ENCODE measurements at regions not wholly inside any gene's neighbourhood (a gene's known extent, or its start where the extent isn't known, plus 50 kb on each side); places are given as distances from the start of the nearest gene placed in this dataset.

DNA sequence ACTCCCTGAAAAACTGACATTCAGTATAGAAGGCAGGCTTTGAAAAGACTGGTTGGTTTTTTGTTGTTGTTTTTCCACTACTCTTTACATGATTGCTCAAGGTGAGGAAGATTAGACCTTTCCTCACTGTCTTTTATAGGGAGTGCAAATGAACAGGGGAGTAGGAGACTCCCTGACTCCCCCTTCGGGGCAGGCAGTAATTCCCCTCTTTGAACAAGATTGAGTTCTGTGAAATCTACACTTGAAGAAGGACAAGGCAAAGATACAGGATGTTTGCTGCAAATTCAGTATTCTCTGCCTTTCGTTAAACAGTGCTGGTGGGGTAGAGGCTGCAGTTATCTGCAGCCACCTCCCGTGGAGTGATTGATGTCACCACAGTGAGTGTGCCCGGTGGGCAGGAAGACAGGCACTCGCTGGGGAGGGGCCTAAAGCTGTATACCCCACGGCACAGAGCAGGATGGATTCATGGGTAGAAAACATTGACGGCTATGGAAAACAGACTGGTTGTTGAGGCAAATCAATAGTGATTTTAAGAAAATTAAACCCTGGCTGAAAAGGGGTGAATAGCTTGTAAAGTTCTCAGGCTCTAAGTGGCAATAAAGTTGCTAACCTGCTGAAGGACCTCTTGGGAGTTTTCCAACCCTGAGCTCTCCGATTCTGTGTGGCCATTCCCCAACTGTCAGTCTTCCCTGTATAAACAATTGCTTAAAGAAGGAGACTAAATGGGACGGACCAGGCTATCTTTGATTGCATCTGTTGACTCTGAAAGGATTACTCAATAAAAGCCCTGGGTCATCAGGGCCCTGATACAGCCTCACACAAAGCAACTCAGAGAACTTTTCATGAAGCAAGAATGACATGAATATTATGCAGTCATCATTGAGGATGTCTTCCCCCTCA, 308.3 kb downstream of the TBC1D4 start:
- no peak; the same call in 2 of the 3 replicates for ATAC-seq
- Histone ChIP-seq H3F3A (replicated peaks; ENCODE audit: low read depth) (no peaks in the 10 kb centered on the region), H3K4me3 (no peak overlapping the region), H4K20me1 (replicated peaks; ENCODE audit: insufficient read depth) (no peaks in the 10 kb centered on the region), H3K4me1 (ENCODE audit: insufficient read depth) (no peaks in the 10 kb centered on the region), H3K27me3 (ENCODE audit: insufficient read depth) (no peaks in the 10 kb centered on the region), H3K9me2 (ENCODE audit: insufficient read depth) (0 out of 2 replicates have a peak, but pooled peaks cover 5% of the 10 kb centered on the region), H2AFZ (0 out of 2 replicates have a peak overlapping the region, but pooled peaks have one; percentile 9), H3K27ac (ENCODE audit: low read depth) (no peak overlapping the region), H3K36me3 (ENCODE audit: insufficient read depth) (no peaks in the 10 kb centered on the region), H3K79me2 (replicated peaks; ENCODE audit: insufficient read depth) (no peaks in the 10 kb centered on the region), H3K4me2 (no peak overlapping the region)
- no peak overlapping the region for H3K4me3 Mint-ChIP-seq
- peaks cover 6% of the 10 kb centered on the region; the same call in 2 of the 3 replicates for H3K4me1 Mint-ChIP-seq
- no peaks in the 10 kb centered on the region; the same call in 2 of the 3 replicates for H3K9me3 Mint-ChIP-seq
- H3K27me3 Mint-ChIP-seq (ENCODE audit: insufficient read depth, low read depth, poor library complexity), result peaks cover 2% of the 10 kb centered on the region
- DNase-seq (ENCODE audit: low spot score), result peak; percentile 8
- H3K36me3 Mint-ChIP-seq (ENCODE audit: low read depth), result no peaks in the 10 kb centered on the region
- H3K27ac Mint-ChIP-seq, result 0 out of 2 replicates have a peak overlapping the region, but pooled peaks have one; percentile 64
- TF ChIP-seq JUNB (IDR thresholded peaks at IDR 0.05; ENCODE audit: unreplicated experiment) (no peak), CREB1 (CRISPR knock-in tag; IDR thresholded peaks at IDR 0.05; ENCODE audit: low read depth) (no peak), EZH2 (IDR thresholded peaks at IDR 0.05; ENCODE audit: low read depth, unreplicated experiment) (no peak), ZNF331 (CRISPR knock-in tag; IDR thresholded peaks at IDR 0.05; ENCODE audit: low read depth) (no peak), EZH2phosphoT487 (IDR thresholded peaks at IDR 0.05; ENCODE audit: unreplicated experiment) (no peak)
- TF ChIP-seq, protein P1, sequence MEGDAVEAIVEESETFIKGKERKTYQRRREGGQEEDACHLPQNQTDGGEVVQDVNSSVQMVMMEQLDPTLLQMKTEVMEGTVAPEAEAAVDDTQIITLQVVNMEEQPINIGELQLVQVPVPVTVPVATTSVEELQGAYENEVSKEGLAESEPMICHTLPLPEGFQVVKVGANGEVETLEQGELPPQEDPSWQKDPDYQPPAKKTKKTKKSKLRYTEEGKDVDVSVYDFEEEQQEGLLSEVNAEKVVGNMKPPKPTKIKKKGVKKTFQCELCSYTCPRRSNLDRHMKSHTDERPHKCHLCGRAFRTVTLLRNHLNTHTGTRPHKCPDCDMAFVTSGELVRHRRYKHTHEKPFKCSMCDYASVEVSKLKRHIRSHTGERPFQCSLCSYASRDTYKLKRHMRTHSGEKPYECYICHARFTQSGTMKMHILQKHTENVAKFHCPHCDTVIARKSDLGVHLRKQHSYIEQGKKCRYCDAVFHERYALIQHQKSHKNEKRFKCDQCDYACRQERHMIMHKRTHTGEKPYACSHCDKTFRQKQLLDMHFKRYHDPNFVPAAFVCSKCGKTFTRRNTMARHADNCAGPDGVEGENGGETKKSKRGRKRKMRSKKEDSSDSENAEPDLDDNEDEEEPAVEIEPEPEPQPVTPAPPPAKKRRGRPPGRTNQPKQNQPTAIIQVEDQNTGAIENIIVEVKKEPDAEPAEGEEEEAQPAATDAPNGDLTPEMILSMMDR (conservative IDR thresholded peaks at IDR 0.05; ENCODE audit: low read depth in 2 of 2), result no peak

DNA sequence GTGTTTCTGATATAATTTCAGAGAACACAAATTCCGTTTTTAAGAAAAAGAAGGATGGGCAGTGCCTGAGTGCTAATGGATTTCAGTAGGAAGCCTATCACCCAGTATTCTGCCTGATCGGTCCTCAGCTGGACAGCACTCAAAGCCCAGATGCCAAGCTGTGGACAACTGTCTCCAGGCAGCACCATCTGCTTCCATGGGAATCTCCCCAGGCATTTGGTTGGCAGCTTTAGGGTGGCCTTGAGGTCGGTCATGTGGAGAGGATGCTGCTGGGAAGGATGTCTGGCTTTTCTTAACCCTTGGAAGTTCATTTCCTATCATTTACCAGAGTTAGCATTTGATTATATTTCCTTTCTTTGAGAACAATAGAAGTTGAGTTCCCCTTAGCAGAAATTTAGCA, 311.7 kb downstream of the TBC1D4 start:
- DNase-seq (ENCODE audit: low spot score) (no peak), ATAC-seq (no peak)
- H2AFZ ChIP-seq, result no peak overlapping the region
- no peaks in the 10 kb centered on the region for H3K4me1 ChIP-seq (ENCODE audit: insufficient read depth)
- H4K20me1 ChIP-seq (replicated peaks; ENCODE audit: insufficient read depth), result no peaks in the 10 kb centered on the region
- H3K9me2 ChIP-seq (ENCODE audit: insufficient read depth), result 0 out of 2 replicates have a peak, but pooled peaks cover under 1% of the 10 kb centered on the region
- no peaks in the 10 kb centered on the region for H3F3A ChIP-seq (replicated peaks; ENCODE audit: low read depth)
- H3K27me3 ChIP-seq (ENCODE audit: insufficient read depth), result no peaks in the 10 kb centered on the region
- Mint-ChIP-seq H3K27ac (no peak overlapping the region), H3K27me3 (ENCODE audit: insufficient read depth, low read depth, poor library complexity) (peaks cover 4% of the 10 kb centered on the region), H3K4me3 (no peak overlapping the region), H3K4me1 (no peaks in the 10 kb centered on the region), H3K9me3 (no peaks in the 10 kb centered on the region), H3K36me3 (ENCODE audit: low read depth) (no peaks in the 10 kb centered on the region)
- H3K27ac ChIP-seq (ENCODE audit: low read depth), result no peak overlapping the region
- H3K4me2 ChIP-seq, result no peak overlapping the region
- H3K4me3 ChIP-seq, result no peak overlapping the region
- H3K79me2 ChIP-seq (replicated peaks; ENCODE audit: insufficient read depth), result no peaks in the 10 kb centered on the region
- no peaks in the 10 kb centered on the region for H3K36me3 ChIP-seq (ENCODE audit: insufficient read depth)
- TF ChIP-seq, protein P2, sequence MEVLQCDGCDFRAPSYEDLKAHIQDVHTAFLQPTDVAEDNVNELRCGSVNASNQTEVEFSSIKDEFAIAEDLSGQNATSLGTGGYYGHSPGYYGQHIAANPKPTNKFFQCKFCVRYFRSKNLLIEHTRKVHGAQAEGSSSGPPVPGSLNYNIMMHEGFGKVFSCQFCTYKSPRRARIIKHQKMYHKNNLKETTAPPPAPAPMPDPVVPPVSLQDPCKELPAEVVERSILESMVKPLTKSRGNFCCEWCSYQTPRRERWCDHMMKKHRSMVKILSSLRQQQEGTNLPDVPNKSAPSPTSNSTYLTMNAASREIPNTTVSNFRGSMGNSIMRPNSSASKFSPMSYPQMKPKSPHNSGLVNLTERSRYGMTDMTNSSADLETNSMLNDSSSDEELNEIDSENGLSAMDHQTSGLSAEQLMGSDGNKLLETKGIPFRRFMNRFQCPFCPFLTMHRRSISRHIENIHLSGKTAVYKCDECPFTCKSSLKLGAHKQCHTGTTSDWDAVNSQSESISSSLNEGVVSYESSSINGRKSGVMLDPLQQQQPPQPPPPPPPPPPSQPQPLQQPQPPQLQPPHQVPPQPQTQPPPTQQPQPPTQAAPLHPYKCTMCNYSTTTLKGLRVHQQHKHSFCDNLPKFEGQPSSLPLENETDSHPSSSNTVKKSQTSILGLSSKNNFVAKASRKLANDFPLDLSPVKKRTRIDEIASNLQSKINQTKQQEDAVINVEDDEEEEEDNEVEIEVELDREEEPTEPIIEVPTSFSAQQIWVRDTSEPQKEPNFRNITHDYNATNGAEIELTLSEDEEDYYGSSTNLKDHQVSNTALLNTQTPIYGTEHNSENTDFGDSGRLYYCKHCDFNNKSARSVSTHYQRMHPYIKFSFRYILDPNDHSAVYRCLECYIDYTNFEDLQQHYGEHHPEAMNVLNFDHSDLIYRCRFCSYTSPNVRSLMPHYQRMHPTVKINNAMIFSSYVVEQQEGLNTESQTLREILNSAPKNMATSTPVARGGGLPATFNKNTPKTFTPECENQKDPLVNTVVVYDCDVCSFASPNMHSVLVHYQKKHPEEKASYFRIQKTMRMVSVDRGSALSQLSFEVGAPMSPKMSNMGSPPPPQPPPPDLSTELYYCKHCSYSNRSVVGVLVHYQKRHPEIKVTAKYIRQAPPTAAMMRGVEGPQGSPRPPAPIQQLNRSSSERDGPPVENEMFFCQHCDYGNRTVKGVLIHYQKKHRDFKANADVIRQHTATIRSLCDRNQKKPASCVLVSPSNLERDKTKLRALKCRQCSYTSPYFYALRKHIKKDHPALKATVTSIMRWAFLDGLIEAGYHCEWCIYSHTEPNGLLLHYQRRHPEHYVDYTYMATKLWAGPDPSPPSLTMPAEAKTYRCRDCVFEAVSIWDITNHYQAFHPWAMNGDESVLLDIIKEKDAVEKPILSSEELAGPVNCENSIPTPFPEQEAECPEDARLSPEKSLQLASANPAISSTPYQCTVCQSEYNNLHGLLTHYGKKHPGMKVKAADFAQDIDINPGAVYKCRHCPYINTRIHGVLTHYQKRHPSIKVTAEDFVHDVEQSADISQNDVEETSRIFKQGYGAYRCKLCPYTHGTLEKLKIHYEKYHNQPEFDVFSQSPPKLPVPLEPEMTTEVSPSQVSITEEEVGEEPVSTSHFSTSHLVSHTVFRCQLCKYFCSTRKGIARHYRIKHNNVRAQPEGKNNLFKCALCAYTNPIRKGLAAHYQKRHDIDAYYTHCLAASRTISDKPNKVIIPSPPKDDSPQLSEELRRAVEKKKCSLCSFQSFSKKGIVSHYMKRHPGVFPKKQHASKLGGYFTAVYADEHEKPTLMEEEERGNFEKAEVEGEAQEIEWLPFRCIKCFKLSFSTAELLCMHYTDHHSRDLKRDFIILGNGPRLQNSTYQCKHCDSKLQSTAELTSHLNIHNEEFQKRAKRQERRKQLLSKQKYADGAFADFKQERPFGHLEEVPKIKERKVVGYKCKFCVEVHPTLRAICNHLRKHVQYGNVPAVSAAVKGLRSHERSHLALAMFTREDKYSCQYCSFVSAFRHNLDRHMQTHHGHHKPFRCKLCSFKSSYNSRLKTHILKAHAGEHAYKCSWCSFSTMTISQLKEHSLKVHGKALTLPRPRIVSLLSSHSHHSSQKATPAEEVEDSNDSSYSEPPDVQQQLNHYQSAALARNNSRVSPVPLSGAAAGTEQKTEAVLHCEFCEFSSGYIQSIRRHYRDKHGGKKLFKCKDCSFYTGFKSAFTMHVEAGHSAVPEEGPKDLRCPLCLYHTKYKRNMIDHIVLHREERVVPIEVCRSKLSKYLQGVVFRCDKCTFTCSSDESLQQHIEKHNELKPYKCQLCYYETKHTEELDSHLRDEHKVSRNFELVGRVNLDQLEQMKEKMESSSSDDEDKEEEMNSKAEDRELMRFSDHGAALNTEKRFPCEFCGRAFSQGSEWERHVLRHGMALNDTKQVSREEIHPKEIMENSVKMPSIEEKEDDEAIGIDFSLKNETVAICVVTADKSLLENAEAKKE (CRISPR knock-in tag; IDR thresholded peaks at IDR 0.05), result no peak
- TF ChIP-seq ZNF331 (CRISPR knock-in tag; IDR thresholded peaks at IDR 0.05; ENCODE audit: low read depth), result no peak
- TF ChIP-seq STAT1 (IDR thresholded peaks at IDR 0.05; ENCODE audit: unreplicated experiment), result no peak
